Activated T-cell treated with anti-CD3 and anti-CD28 coated beads for 48 hours (primary cell): ENCODE measurements at regions not wholly inside any gene's neighbourhood (a gene's known extent, or its start where the extent isn't known, plus 50 kb on each side); places are given as distances from the start of the nearest gene placed in this dataset.
"Not testable (repeated sequence)": the region's sequence is repeated elsewhere in the genome, so short reads cannot be mapped to it uniquely, and the experiment has no call there.

Experiments
- DNase-seq: peaks from one replicate; pipeline ENCODE4 v3.0.0-alpha.2; 2020; ENCODE audit warnings: low read depth

DNA sequence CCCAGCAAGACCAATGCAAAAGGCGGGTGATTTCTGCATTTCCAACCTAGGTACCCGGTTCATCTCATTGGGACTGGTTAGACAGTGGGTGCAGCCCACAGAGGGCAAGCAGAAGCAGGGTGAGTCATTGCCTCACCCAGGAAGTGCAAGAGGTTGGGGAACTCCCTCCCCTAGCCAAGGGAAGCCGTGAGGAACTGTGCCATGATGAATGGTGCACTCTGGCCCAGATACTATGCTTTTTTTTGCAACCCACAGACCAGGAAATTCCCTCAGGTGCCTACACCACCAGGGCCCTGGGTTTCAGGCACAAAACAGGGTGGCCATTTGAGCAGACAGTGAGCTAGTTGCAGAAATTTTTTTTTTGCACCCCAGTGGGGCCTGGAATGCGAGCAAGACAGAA, 662.6 kb upstream of the ACVR2A start:
- peak; percentile 30 for DNase-seq

DNA sequence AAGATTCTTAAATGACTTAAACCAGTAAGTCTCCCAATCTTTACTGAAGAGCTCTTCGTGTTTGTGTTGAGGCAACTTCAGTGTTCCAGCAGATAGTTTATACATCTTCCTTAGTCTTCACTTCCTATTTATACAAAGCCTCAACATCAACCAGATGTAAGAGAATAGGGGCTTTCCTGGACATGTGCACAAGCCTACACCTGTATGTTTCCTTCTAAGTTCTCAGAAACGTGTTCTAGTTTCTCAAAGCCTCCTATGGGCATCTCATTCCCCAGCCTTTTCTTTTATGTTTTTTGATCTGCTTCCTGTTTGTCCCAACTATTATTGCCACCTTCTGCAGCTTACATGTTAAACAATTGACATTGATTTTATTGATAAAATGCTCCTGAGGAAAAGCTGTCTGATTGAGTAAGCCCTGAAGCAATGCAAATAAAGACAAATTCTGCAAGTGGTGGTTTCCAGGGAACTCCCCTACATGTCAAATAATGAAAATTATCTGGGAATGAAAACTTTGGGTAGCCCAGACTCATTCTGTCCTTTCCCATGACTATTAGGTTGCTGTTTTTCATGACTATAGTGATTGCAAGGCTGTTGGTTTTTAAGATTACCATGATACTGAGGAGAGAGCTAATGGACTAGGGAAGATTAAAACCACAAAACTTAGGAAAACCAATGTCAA, 663.3 kb upstream of the ACVR2A start:
- DNase-seq, result no peak

DNA sequence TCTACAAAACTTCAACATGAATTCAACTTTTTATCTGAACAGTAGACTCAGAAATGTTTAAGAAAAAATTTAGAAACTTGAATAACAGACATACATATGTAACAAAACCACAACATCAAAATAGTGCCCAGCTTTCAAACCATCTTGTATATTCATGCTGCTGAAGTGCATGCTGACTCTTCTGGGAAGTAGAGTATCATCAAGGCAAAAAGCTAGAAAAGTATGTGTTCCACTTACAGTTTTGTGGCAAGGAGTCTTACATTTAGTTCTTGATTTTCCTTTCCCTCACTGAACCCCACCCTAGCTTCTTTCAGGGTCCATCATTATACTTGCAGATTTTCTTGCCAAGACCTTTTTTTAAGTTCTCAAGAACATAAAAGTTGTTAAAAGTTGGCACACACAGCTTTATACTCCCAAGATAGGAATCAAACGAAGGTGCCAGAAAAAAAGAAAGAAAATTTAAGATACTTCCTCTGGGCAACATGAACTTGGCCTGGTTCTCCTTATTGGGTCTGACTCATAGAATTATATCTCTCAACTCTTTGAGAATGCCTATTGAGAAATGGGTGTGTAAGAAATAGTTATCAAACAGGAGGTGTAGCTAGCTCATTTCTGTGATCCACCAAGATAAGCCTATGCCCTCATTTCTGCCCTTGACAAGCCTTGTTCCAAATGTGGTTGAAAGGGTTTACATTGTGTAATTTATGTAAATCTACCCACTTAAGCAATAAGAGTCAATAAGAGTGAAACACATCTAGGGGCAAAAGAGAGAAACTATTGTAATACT, 667.6 kb upstream of the ACVR2A start:
- DNase-seq, result no peak

DNA sequence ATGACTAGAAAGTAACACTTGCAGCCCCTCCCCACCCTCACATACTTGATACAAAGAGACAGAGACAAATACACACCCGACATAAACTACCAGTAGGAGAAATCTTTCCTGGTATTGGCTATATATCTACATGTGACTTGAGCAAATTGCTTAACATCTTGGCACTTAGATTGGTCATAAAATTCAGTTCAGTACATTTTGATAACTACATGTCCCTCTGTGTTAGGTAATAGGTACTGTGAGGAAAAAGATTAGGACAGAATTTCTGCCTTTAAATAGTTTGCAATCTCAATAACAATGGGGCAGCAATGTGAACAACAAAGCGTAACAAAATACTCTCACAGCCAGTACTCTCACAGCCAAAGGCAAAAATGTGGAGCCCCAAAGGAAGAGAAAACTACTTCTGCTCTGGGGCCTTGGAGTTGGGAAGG, 670.0 kb upstream of the ACVR2A start:
- no peak for DNase-seq

DNA sequence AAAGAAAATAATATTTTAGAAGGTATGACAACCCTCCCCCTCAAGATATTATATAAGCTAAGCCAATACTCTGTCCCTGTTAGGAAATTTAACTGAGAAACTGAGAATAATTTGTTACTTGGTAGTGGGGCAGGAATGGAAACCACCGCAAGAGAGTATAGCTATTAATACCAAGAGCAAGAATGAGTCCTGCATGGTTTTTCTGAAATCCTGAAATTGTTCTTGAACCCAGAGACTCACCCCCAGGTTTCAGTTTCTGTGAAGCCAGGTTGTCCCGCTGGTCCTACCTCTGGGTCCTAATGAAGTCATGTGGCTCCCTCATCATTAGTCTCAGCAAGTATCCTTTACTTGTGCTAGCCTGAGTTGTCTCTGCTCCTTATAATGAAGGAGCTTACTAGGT, 671.0 kb upstream of the ACVR2A start:
- no peak for DNase-seq

DNA sequence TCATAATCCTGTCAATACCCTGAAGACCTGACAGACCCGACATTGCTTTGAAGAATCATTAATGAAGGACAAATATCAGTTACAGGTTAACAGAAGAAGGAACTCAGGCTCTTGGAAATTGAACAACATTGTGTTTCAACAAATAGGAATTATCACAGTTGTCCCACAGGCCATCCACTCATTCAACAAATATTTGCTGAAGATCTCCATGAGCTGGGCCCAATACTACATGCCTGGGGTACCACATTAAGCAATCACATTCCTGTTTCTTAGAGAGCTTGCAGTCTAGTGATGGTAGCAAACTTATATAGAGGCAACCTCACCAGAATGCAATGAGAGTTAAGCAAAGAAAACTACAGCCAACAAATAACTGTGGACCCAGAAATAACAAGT, 671.6 kb upstream of the ACVR2A start:
- DNase-seq, result no peak

DNA sequence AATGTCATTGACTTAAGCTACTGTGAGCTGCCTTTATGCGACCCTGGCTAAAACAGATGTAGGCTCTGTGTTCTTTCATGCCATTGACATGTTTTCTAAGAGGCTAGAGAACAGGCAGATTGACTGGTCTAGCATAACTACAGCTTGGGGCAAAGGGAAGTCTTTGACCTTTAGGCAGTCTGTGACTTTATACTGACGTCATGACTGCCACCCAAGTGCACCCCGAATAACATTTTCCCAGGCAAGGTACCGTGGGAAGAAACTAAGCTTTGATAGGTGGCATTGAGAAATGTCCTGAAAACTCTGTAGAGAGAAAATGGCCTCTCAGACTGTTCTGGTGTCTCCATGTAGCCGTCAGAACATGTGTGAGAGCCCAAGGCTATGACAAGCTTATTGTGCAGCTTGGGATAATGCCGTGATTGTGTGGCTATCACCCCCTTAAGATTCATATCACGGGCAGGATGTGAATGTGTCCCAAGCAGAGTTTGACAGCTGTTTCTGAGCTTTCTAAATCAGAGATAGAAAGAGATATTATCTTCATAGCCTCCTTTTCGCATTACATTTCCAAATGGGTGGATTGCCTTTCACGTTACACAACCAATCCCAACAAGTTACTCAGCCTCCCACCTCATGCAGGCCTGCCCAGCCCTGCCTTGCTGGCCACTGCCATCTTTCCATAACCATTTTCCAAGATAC, 672.2 kb upstream of the ACVR2A start:
- DNase-seq, result no peak

DNA sequence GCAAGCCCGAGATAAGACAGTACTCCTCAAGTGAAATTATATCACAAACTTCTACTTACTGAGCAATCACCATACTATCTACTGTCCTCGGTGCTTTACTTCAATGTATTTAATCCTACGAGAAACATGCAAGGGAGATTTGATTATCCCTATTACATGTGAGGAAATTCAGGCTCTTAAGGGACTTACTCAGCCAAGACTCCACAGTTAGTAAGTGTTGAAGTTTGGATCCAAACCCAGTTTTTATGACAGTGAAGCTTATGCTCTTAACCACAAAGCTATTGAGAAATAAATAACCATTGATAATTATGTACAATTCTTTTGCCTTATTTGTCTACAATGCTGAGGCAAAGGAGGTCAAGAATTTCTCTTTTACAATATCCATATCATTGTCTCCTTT, 672.9 kb upstream of the ACVR2A start:
- DNase-seq, result no peak

DNA sequence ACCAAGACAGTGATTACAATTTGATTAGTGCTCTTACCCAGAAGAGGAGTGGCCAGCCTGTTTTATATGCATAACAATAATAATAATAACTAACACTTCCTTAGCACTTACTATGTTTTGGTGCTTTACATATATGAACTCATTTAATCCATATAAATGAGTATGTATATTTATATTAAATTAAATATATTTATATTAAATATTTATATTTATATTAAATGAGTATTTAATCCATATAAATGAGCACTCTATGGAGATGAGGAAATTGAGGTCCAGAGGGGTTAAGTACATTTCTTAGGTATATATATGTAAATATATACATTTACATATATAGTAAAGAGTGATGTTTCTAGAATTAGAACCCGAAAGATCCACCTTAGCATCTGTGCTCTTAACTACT, 673.9 kb upstream of the ACVR2A start:
- no peak for DNase-seq

DNA sequence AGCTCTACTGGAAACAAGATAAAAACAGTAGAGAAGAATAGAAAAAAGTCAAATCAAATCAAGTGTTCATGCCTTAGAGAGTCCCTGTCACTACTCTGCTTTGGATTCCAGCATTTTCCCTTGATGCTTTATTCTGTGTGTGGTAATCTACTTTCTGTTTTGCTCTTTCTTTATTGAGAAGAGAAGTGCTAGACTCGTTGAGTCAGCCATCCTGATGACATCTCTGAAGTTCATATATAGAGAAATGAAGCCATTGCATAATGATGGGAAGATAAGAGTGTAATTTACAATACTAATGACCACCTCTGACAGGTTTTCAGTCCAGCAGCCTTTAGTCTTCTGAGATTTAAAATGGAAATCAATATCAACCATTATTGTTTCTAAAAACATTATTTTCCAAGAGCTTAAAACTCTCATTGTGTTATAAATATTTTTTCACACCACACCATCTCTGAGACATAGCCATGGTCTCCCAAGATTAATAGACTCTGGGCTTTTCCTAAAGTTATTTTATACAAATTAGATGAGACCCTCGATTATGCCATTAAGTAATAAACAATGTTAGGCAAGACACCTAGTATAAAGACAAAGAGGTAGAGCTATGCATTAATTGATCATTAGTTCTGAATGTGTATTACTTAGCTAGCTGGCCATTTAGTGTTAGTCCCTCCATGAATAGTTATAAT, 679.0 kb upstream of the ACVR2A start:
- DNase-seq, result no peak

DNA sequence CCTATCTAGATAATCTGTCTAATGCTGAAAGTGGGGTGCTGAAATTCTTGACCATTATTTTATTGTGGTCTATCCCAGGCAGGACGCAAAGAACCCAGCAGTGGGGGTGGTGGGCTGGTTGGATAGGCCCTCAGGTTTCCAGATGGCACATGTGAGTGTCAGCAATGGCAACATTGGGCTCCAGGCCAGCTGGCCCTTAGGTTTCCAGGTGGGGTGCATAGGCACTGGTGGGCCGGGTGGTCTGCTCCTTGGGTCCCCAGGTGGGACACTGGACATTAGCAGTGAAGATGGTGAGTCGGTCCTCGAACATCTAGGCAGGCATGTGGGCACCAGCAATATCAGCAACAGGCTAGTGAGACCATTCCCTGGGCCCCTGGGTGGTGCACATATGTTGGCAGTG, 680.3 kb upstream of the ACVR2A start:
- no peak for DNase-seq

DNA sequence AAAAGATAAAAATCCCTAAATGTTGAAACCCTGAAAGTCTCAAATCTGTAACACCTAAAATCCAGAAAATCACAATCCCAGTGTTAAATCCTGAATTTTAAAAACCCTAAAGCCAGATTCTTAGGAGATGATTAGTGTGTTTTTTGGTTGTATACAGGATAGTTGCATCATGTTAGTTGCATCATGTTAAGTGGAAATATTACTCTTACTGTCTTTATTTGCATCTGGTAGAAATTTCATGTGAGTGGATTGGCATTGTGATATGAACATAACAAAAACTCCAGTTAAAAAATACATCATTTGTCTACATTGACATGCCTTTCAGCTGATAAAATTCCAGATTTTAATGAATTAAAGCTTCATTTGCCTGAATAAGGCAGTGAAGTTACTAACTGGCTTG, 683.1 kb upstream of the ACVR2A start:
- no peak for DNase-seq

DNA sequence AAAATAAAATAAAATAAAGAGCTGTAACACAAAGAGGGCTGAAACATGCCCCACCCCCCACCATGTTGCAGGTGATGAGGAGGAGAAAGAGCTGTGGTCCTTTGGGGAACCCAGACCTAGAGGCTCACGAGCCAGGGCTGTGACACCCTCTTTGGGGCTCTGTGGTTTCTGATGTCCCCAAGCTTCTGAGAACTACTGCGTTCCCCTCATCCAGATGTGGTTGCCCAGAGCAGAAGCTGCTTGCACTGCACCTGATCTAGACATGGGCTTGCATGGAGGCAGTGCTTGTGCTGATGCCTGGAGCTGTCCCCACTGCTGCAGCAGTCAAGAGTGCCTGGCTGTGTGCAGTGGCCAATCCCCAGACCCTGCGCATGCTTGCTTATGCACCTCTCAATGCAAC, 687.9 kb upstream of the ACVR2A start:
- no peak for DNase-seq

DNA sequence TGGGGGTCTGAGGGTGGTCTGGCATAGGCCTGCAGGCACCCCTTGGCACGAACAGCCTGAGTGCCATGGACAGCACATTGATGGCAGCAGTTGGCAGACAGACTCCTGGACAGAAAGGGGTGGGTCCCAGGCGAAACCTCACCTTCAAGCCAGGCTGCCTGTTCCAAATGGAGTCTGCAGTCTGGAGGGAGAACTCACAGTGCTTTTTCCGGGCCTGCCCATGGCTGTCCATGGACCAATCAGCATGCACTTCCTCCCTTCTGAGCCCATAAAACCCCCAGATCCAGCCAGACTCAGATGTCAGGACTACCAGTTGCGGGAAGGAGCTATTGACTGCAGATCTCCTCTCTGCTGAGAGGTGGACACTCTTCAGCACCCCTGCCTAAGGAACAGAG, 694.6 kb upstream of the ACVR2A start:
- no peak for DNase-seq

DNA sequence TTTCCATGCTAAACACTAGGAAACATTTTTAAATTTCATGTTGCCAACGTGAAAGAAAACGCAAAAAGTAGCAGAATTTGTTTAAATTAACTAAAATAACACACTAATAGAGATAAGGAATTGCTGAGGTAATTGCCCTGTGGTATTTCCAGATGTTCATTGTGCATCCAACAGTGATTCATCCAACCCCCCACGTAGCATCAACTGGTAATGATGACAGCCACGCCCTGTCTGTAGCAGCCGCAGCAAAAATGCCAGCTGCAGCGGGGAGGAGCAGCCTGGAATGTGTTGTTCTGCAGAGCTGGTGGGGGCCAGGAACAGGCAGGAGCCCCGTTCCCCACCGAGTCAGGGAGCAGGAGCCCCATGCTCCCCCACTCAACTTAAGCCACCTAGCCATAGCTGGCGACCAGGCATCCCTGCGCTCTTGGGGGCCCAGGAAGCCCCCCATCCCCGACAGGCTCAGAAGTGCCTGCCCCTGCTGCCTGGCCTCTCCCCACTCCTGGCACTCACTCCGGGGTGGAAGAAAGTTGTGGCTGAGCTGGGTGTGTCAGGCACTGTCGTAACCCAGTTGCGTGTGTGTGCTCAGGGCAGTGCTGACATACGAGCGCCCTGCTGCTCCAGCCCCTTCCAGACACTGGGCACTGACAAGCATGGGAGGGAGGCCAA, 695.1 kb upstream of the ACVR2A start:
- DNase-seq, result no peak

DNA sequence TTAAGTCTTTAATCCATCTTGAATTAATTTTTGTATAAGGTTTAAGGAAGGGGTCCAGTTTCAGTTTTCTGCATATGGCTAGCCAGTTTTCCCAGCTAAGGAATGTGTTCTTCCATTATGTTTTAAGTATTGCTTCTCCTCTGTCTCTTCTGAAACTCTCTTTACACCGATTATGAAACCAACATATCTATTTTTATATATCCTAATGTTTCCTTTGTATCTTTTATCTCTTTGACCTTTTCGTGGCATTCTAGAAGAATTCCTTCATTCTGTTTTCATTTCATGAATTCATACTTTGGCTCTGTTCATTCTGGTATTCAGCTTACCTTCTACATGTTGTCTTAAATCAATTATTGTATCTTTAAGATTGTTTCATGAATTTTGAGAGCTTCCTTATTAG, 697.0 kb upstream of the ACVR2A start:
- no peak for DNase-seq

DNA sequence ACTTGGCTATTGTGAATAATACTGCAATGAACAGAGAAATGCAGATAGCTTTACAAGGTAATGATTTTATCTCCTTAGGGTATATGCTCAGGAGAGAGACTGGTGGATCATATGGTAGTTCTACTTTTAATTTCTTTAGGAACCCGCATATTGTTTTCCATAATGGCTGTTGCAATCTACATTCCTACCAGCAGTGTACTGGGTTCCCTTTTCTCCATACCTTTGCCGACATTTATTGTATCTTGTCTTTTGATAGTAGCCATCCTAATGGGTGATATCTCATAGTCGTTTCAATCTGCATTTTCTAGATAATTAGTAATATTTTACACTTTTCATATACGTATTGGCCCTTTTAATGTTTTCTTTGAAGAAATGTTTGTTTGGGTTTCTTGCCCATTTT, 702.9 kb upstream of the ACVR2A start:
- DNase-seq, result no peak

DNA sequence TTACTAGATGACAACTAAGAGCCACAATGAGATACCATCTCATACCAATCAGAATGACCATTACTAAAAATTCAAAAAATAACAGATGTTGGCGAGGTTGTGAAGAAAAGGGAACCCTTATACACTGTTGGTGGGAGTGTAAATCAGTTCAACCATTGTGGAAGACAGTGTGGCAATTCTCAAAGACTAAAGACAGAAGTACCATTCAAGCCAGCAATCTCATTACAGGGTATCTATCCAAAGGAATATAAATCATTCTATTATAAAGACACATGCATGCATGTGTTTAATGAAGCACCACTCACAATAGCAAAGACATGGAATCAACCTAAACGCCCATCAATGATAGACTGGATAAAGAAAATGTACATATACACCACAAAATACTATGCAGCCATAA, 705.1 kb upstream of the ACVR2A start:
- DNase-seq, result not testable (repeated sequence)

DNA sequence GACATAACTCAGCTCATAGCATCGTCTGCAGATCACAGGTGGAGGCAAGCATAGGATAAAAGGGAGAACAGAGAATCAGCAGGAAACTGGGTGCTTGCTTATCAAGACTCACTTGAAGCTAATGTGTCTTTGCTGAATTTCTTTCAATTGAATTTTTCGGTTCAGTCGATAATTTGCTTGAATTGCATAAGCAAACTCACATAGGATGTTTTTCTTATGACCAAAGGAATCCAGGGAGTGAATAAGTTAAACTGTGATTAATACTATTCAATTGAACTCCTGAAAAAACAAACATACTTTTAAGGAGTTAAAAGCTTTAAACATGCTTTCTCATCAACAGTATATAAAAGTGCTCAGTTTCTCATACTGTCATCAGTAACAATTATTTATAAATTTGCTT, 707.1 kb upstream of the ACVR2A start:
- DNase-seq, result no peak

DNA sequence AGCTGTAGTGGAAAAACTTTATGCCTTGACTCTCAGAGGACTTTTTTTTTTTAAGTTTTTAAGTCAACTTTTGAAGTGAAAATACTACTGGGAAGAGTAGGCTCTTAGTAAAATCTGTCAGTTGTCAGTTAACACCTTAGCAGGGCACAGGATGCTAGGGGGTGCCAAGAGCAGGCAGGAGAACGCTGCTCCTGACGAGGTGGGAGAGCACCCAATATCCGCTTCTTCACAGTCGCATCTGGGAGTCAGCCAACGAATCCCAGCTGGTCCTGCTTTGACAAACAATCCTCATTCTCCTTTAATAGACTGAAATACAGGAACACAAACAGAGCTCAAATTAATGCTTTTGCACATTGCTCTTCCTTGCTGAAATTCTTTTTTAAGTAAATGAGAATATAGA, 709.5 kb upstream of the ACVR2A start:
- no peak for DNase-seq

DNA sequence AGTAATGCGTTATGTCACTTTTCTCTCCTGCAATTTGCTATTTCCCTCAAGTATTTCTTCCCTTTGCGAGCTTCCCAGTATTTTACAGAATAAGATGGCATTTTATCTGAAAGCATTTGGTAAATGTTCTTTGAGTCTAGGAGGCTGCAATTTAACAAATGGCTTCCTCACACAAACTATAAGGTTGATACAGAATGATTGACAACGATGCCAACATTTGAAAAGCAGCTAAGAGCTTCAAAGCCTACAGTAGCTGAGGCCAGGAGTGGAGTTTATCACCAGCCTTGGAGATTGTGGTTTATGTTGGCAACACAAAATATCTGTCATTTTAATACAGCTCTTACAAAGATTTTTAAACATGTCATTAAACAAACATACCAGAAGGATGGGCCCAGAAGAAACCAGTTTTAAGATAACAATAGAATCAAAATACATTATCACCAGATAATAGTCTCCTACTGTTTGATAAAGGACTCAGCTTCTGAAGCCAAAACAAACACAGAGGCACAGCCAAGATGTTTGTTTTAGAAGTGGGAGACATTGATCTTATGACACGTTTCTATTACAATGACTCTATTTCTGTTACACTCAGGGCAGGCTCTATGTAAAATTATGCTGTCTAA, 711.4 kb upstream of the ACVR2A start:
- DNase-seq, result no peak

DNA sequence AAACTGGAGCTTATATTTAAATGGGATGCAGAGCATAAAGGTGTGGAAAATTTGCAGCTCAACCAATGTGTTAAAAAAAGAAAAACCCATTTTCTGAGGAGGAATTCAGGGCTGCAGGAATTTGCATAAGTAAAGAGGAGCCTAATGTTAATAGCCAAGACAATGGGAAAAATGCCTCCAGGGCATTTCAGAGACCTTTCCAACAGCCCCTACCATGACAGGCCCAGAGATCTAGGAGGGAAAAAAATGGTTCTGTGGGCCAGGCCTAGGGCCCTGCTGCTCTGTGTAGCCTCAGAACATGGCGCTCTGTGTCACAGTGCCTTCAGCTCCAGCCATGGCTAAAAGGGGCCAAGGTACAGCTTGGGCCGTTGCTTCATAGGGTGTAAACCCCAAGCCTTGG, 719.7 kb upstream of the ACVR2A start:
- no peak for DNase-seq
